GM10248 (cell line): ENCODE measurements at regions not wholly inside any gene's neighbourhood (a gene's known extent, or its start where the extent isn't known, plus 50 kb on each side); places are given as distances from the start of the nearest gene placed in this dataset.
"Not testable (repeated sequence)": the region's sequence is repeated elsewhere in the genome, so short reads cannot be mapped to it uniquely, and the experiment has no call there.

Experiments
- CTCF ChIA-PET: fragments of 300-600 bp; sonication (Branson Sonifier 250); formaldehyde crosslinking; extraction: SDS; loops from one replicate; lab custom pipeline; 2021; ENCODE audit warnings: antibody characterized with exemption; lab: Yijun Ruan, JAX
- POLR2A ChIA-PET: fragments of 350-650 bp; sonication (Branson Sonifier 250); formaldehyde crosslinking; extraction: SDS; loops from one replicate; lab custom pipeline; 2020; ENCODE audit warnings: antibody characterized with exemption; lab: Yijun Ruan, JAX
- DNase-seq: peaks from one replicate; pipeline ENCODE4 v3.0.0; 2012; ENCODE audit errors: extremely low spot score
- CTCF ChIP-seq: IDR thresholded peaks from 2 replicates; pipeline ENCODE4 v1.5.1; 2012; ENCODE audit warnings: mild to moderate bottlenecking, low read depth; ENCODE audit errors: extremely low read depth, missing control alignments, control extremely low read depth

- ChIA-PET CTCF (no interaction called here), POLR2A (no interaction called here)
- TF ChIP-seq CTCF: no peak
- no peak for DNase-seq
Measured at GRCh38 chr5:145637396-145637795, 197.7 kb downstream of the PRELID2 start.

GRCh38 chr5:145636371-145636770, 198.8 kb downstream of the PRELID2 start:
- no peak for TF ChIP-seq CTCF
- ChIA-PET POLR2A (no interaction called here), CTCF (no interaction called here)
- no peak for DNase-seq

- POLR2A ChIA-PET: no interaction called here
- no peak for TF ChIP-seq CTCF
- DNase-seq: no peak
- CTCF ChIA-PET: interaction anchor here (1.1 kb wide), 1 partner anchor 14 kb away, joined by 3 read pairs; no protein-coding TSS in a partner anchor
Measured at GRCh38 chr5:145633474-145633873, 201.7 kb downstream of the PRELID2 start.

GRCh38 chr5:145632701-145633100, 202.4 kb downstream of the PRELID2 start:
- ChIA-PET CTCF (interaction anchor here (1.1 kb wide), 1 partner anchor 13 kb away, joined by 3 read pairs; no protein-coding TSS in a partner anchor), POLR2A (no interaction called here)
- no peak for TF ChIP-seq CTCF
- no peak for DNase-seq

- CTCF ChIA-PET: no interaction called here
- POLR2A ChIA-PET: no interaction called here
- TF ChIP-seq CTCF: no peak
- DNase-seq: no peak
Measured at GRCh38 chr5:145629047-145629446, 206.1 kb downstream of the PRELID2 start.

- no peak for DNase-seq
- CTCF ChIA-PET: no interaction called here
- POLR2A ChIA-PET: no interaction called here
- no peak for TF ChIP-seq CTCF
Measured at GRCh38 chr5:145628525-145628924, 206.6 kb downstream of the PRELID2 start.

- POLR2A ChIA-PET: no interaction called here
- no peak for TF ChIP-seq CTCF
- CTCF ChIA-PET: interaction anchor here (1.2 kb wide), 1 partner anchor 13 kb away, joined by 3 read pairs; no protein-coding TSS in a partner anchor
- no peak for DNase-seq
Measured at GRCh38 chr5:145619806-145620310, 215.3 kb downstream of the PRELID2 start.

GRCh38 chr5:145616739-145617138, 218.4 kb downstream of the PRELID2 start:
- DNase-seq, CTCF ChIA-PET, POLR2A ChIA-PET: not testable (repeated sequence)
